Gastroesophageal sphincter (tissue), 3 donors: ENCODE measurements at regions not wholly inside any gene's neighbourhood (a gene's known extent, or its start where the extent isn't known, plus 50 kb on each side); places are given as distances from the start of the nearest gene placed in this dataset.

Experiments used
- EP300 ChIP-seq: sonication (generic); formaldehyde crosslinking; IDR thresholded peaks from one replicate; pipeline ENCODE4 v1.6.1; 2017; ENCODE audit warnings: antibody characterized with exemption, mild to moderate bottlenecking
- POLR2A ChIP-seq, 2 donors: fragments of 450-650 bp; IDR thresholded peaks; one replicate each; pipeline ENCODE4 v1.6.1; 2017; ENCODE audit warnings: antibody characterized with exemption in 2 of 2, mild to moderate bottlenecking in 2 of 2, moderate library complexity in 1 of 2
- POLR2AphosphoS5 ChIP-seq: sonication (generic); formaldehyde crosslinking; IDR thresholded peaks from one replicate; pipeline ENCODE4 v1.6.1; 2017; ENCODE audit warnings: antibody characterized with exemption
- TF ChIP-seq, protein P1 (sequence below), 4 experiments: fragments of 200-600 bp in 2 of 4; fragments of 450-650 bp in 2 of 4; sonication (generic) in 1 of 4; IDR thresholded peaks; one replicate each; pipeline ENCODE4 v1.5.1; 2017 to 2019; ENCODE audit warnings: antibody characterized with exemption in 4 of 4, mild to moderate bottlenecking in 2 of 4, moderate library complexity in 2 of 4

DNA sequence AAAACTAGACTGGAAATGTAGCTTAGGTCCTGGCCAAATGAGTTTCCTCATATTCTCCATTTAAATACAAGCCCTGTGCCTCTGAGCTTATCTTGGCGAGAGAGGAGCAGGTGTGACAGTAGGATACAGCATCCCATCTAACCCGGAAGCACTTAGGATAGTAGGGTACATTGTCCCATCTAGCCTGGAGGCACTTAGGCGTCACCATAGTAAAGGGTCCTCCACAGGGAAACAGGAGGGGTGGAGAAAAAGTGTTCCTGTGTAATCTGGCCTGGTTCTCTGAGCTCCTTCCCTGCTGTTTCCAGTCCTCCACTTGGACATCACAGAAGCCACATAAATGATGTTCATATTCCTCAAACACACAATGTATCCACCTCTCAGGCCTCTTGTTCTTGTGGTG lies 301.4 kb downstream of the GALR1 start:
- TF ChIP-seq, protein P1, sequence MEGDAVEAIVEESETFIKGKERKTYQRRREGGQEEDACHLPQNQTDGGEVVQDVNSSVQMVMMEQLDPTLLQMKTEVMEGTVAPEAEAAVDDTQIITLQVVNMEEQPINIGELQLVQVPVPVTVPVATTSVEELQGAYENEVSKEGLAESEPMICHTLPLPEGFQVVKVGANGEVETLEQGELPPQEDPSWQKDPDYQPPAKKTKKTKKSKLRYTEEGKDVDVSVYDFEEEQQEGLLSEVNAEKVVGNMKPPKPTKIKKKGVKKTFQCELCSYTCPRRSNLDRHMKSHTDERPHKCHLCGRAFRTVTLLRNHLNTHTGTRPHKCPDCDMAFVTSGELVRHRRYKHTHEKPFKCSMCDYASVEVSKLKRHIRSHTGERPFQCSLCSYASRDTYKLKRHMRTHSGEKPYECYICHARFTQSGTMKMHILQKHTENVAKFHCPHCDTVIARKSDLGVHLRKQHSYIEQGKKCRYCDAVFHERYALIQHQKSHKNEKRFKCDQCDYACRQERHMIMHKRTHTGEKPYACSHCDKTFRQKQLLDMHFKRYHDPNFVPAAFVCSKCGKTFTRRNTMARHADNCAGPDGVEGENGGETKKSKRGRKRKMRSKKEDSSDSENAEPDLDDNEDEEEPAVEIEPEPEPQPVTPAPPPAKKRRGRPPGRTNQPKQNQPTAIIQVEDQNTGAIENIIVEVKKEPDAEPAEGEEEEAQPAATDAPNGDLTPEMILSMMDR (IDR thresholded peaks at IDR 0.05), result no peak
- no peak for TF ChIP-seq EP300
- TF ChIP-seq POLR2AphosphoS5, result no peak
- TF ChIP-seq POLR2A (IDR thresholded peaks at IDR 0.05), result no peak
